GM21390 (cell line): ENCODE measurements at regions not wholly inside any gene's neighbourhood (a gene's known extent, or its start where the extent isn't known, plus 50 kb on each side); places are given as distances from the start of the nearest gene placed in this dataset.

Source experiments
- ATAC-seq: cut with Tn5 transposase; IDR thresholded peaks from one replicate; pipeline ENCODE4 v1.9.1; 2021; ENCODE audit not compliant: unreplicated experiment

- no peak for ATAC-seq
Measured at GRCh38 chr6:169881976-169882375, 130.6 kb downstream of the ERMARD start.

- ATAC-seq: no peak
Measured at GRCh38 chr6:169881398-169881797, 130.0 kb downstream of the ERMARD start.

- no peak for ATAC-seq
Measured at GRCh38 chr6:169880516-169880915, 129.1 kb downstream of the ERMARD start.

- no peak for ATAC-seq
Measured at GRCh38 chr6:169869301-169869700, 117.9 kb downstream of the ERMARD start.

GRCh38 chr6:169868458-169868857 lies 117.0 kb downstream of the ERMARD start:
- no peak for ATAC-seq

- no peak for ATAC-seq
Measured at GRCh38 chr6:169867751-169868191, 116.3 kb downstream of the ERMARD start.

- ATAC-seq: no peak
Measured at GRCh38 chr6:169866668-169867521, 115.5 kb downstream of the ERMARD start.

GRCh38 chr6:169866140-169866534 lies 114.7 kb downstream of the ERMARD start:
- ATAC-seq: no peak

- ATAC-seq: no peak
Measured at GRCh38 chr6:169865346-169866139, 114.1 kb downstream of the ERMARD start.

GRCh38 chr6:169864148-169865020 lies 113.0 kb downstream of the ERMARD start:
- ATAC-seq: no peak

GRCh38 chr6:169863710-169864109 lies 112.3 kb downstream of the ERMARD start:
- no peak for ATAC-seq

GRCh38 chr6:169862892-169863525 lies 111.6 kb downstream of the ERMARD start:
- ATAC-seq: no peak

- ATAC-seq: no peak
Measured at GRCh38 chr6:169862043-169862891, 110.8 kb downstream of the ERMARD start.

GRCh38 chr6:169861431-169862042 lies 110.1 kb downstream of the ERMARD start:
- no peak for ATAC-seq

- no peak for ATAC-seq
Measured at GRCh38 chr6:169859978-169860703, 108.7 kb downstream of the ERMARD start.

GRCh38 chr6:169859401-169859977 lies 108.1 kb downstream of the ERMARD start:
- no peak for ATAC-seq

- no peak for ATAC-seq
Measured at GRCh38 chr6:169858935-169859351, 107.5 kb downstream of the ERMARD start.

- ATAC-seq: no peak
Measured at GRCh38 chr6:169858293-169858934, 107.0 kb downstream of the ERMARD start.
